NCI-H1105 treated with DMSO at 0.1 percent for 48 hours (cell line): ENCODE measurements at regions not wholly inside any gene's neighbourhood (a gene's known extent, or its start where the extent isn't known, plus 50 kb on each side); places are given as distances from the start of the nearest gene placed in this dataset.

Experiments used
- DNase-seq: peaks from one replicate; lab custom pipeline; 2025; lab: John Stamatoyannopoulos, UW

GRCh38 chr16:9469512-9469911 is 378.1 kb downstream of the HAPSTR1 start:
- no peak for DNase-seq

GRCh38 chr16:9476744-9477143 is 385.3 kb downstream of the HAPSTR1 start:
- no peak for DNase-seq

DNA sequence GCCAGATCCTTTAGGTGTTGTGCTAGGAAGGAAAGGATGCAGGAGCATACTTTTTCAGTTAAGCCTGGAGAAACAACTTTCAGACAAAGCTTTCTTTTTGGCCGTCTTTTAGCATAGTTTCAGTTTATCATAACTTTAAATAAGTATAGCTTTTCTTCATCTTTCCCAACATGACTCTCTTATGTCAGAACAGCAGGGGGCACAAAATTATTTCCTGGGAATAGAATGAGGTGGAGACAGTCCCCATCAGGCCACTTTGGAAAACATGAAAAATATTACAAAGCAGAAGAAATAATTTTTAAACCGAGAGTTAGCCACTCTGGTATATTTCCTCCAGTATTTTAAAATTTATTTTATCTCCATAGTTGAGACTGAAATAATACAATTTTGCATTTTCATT is 387.6 kb downstream of the HAPSTR1 start:
- no peak for DNase-seq

GRCh38 chr16:9480503-9480902 is 389.1 kb downstream of the HAPSTR1 start:
- DNase-seq: no peak

DNA sequence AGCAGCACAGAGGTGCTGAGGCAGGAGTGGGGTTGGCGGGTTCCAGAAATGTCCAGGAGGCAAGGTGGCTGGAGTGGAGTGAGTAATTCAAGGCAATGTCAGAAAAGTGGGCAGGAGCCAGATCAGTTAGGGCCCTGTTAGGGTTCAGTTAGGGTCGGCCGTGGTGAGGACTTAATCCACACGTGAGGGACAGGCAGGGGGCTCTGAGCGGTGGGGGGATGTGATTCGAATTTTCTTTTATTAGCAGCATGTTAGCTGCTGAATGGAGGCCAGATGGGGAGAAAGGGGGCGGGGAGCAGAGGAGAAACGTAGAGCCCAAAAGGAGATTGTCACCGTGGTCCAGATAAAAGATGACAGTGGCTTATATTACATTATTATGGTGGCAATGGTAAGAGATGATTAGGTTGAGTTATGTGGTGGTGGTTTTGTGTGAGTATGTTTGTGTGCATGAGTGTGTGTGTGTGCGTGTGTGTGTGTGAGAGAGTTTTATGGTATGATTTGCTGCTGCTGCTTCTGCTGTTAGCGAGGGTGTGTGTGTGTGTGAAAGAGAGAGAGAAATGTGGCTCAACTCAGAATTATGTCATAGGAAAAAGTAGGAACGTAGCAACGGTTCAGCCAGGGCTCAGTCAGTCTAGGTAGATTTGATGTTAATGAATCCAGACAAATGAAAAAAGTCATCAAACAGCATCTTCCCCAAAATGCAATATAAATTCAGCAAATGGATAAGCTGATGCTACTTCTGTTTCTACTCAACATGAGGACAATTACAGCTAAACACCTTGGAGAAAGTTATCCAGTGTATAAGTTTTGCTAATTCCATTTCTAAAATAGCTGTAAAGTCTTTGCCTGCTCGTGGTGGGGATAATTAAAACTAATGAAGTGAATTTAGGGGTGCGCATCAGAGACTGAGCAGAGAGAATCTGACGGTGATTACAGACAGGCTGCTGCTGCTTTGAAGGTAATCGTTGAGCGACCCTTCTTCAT is 390.6 kb downstream of the HAPSTR1 start:
- DNase-seq: no peak

DNA sequence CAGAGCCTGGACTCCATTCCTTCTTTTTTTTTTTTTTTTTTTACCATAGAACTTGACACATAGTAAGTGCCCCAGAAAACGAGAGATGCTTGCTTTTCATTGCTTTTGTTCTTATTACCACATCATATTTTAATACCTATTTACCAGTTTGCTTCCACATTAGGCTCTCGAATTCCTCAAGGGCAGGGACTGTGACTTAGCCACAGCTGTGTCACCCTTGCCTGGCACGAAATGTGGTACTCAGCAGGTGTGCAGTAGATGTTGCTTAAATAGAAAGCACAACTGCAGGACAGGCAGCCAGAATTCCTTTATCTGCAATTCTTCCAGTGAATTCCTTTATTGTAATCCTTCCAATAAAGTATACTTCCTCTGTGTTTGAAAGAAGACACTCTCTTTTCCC is 393.0 kb downstream of the HAPSTR1 start:
- no peak for DNase-seq

DNA sequence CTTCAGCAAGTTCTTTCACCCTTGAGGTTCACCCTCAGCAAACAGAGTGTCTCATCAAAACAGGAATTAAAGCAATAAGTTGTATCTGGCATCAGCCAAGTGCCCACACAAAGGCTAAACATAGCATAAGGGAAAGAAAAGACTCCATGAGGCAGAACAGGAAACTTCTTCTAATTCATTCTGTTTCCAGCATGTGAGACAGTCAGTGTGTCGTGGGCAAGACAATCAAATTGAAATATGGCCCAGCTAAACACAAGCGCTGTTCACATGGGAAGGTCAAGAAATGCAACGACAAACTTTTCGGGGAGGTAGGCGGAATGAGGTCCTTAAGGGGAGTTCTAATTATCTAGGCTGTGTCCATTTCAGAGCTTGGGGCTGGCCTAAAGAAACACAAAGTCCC is 393.4 kb downstream of the HAPSTR1 start:
- DNase-seq: no peak

- DNase-seq: no peak
These were observed 398.5 kb downstream of the HAPSTR1 start for GRCh38 chr16:9489835-9490467.

DNA sequence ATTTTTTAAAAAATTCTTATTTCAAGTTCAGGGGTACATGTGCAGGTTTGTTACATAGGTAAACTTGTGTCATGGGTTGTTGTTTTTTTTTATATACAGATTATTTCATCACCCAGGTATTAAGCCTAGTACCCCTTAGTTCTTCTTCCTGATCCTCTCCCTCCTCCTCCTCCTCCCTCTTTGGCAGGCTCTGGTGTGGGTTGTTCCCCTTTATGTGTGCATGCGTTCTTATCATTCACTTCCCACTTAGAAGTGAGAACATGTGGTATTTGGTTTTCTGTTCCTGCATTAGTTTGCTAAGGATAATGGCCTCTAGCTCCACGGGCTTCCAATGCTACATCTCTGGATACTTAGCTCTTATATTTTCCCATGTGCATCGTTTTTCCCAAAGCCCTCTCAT is 404.4 kb downstream of the HAPSTR1 start:
- no peak for DNase-seq

GRCh38 chr16:9497750-9498149 is 406.3 kb downstream of the HAPSTR1 start:
- DNase-seq: no peak

- DNase-seq: no peak
These were observed 408.6 kb downstream of the HAPSTR1 start for GRCh38 chr16:9499941-9500593.

GRCh38 chr16:9500872-9501271 is 409.4 kb downstream of the HAPSTR1 start:
- no peak for DNase-seq

DNA sequence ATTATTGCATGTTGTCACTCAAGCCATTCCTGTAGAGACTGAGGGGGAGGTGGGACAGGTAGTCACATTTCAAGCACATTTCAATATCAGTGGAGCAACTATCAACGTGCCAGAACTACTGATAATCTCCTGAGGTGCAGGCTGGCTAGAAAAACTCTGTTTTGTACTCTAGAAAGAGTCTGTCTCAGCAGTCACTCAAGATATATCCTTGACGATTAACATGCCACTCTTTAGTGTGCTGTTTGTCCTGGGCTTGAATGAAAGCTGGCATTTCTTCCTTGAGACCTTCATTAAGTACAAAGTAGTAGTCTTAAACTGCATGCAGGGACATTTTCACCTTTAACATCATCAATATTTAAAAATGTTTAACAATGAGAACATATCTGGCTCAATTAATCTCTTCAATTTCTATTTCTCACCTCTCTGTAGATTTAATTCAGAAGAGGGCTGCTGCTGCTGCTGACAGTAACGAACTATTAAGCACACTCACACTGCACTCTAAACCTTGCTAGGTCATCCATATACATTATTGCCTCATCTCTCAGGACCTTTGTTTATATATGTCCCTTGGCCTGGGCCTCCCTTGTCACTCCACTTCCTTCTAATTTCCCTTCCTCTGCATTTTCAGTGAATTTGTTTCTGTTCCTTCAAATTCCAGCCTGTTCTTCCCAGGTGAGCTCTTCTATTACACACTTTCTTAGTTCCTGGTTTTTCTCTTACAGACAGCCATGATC is 412.0 kb downstream of the HAPSTR1 start:
- no peak for DNase-seq

DNA sequence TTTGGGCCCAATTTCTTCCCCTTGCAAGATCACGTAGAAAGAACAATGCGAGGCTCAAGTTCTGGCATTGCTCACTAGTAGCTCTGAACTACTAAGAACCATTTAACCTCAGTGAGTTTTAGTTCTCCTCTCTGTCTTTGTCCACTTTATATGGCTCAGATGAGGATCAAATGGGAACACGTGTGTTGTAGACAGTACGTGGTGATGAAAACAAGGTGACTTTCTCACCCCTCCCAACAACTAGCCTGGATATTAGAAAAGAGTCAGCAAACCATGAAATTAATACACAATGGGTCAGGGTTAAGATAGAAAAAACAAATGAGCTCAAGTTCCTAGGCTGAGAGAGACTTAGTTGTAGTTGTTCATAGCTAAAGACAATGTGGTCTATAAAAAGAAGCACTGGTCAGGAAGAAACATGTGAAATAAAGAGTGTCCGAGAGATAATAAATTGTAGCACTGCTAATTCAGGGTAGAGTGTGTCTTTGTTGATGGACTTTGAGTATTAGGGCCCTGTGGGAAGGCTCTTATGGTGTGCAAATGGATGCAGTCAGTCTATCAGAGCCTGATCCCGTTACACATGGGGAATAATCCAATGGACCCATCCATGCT is 417.0 kb downstream of the HAPSTR1 start:
- no peak for DNase-seq

GRCh38 chr16:9509663-9510062 is 418.2 kb downstream of the HAPSTR1 start:
- DNase-seq: no peak

DNA sequence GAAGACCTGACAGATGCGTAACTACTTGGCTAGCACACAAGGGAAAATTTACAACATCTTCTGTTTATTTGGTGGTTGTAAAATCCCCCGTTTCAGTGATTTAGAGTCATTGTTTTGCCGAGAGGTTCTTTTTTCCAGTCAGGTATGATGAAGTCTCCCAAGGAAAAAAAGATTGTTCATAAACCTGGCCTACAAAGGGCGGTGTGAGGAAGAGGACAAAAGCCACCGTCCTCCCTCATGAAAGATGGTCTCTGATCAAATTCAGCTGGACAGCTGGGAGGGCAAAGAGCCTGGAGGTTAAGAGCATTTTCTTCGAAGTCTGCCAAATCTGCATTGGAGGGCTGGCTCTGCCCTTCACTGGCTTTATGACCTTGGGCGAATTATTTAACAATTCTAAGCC is 419.9 kb downstream of the HAPSTR1 start:
- no peak for DNase-seq

DNA sequence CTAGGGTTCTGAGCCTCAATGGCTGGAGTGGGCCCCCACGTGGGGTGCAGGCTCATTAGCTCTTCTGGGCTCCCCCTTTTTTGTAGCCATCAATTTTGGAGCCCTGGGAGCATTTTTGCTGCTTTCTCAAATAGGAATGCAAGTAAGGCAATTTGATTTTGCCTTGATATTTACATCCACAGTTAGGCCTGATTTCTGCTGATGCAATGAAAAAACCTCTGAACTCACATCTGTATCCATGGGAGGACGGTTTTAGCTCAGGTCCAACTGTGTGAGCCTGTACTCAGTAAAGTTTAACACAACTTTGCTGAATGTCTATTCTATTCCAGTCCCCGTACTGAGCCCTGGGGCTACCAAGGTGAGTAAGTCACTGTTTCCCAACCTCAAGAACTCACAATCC is 425.0 kb downstream of the HAPSTR1 start:
- DNase-seq: no peak

- DNase-seq: no peak
These were observed 426.6 kb downstream of the HAPSTR1 start for GRCh38 chr16:9518051-9518450.

DNA sequence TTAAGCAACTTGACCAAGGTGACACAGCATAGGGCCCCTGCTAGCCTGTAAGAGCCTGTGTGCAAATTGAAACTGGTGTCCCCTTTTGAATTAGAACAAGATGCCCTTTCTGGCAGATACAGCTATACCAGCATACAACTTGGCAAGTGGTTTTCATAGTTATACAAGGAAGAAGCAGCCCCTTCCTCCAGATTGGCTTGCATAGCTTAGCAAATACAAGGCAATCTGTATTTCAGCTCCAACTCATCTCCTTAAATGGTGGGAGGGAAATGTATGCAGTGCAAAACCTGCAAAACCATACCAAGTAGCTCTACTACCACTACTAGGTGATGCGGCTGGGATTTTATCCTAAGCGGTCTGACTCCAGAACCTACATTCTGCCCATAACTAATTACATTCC is 427.1 kb downstream of the HAPSTR1 start:
- no peak for DNase-seq

DNA sequence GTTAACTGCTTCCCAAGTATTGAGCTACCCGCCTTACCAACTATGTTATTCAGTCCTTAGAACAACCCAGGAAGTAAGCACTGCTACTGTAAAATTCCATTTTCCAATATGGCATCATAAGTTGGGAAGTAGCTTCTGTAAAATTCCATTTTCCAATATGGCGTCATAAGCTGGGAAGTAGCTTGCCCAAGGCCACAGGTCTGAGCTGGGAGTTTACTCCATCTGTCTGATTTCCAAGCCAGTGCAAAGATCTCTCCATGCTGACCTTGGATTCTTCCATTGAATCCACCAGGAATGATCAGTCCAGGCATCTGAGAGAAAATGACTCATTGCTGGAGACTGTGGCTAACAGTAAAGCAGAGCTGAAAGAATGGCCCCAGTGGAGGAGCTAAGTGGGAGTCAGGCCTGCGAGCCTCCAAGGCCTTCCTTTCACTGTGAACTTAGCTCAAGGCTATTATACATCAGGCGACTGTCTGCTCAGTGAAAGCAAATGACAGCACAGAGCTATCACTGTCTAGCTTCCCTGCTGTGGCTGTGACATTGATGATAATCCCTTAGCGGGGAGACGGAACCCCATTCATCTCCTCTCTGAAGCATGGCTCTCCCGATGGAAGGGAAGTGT is 430.4 kb downstream of the HAPSTR1 start:
- no peak for DNase-seq

- no peak for DNase-seq
These were observed 431.2 kb downstream of the HAPSTR1 start for GRCh38 chr16:9522614-9523013.
